ENCODE measurements at regions not wholly inside any gene's neighbourhood (a gene's known extent, or its start where the extent isn't known, plus 50 kb on each side); places are given as distances from the start of the nearest gene placed in this dataset.

DNA sequence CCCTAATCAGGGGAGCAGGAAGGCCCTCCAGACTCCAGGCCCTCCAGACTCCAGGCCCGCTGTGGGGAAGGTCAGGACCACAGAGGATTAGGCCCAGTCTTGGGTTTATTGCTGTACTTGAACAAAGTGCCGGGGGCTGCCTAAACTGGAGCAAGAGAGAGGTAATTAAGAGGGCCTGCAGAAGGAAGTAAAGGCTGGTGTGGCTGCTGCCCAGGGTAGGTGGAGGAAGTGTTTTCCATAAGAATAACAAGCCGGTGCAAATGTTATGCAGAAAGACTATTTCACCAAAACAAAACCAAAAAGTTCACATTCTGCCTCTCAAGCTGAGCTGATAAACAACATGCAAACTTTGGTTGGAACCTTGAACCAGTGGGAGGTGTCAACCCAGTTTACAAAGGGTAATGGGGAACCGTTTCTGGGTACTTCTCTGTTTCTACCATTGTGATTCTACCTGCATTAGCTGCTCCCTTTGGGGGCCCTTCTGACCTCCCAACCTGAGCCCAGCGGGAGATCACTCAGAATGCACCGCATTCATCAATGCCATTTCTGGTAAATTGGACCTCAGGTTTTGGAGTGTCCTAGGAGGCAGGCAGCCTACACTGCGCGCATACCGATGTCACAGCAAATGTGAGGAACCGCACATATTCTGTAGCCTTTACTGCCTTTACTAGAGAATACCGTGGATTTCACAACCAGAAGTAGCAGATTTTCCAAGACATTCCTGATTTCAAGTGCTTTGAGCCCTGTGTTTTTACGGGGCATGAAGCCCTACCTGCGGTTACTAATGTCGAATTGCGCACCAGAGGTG, 59.7 kb upstream of the BCOR start:
- no peak for DNase-seq

DNA sequence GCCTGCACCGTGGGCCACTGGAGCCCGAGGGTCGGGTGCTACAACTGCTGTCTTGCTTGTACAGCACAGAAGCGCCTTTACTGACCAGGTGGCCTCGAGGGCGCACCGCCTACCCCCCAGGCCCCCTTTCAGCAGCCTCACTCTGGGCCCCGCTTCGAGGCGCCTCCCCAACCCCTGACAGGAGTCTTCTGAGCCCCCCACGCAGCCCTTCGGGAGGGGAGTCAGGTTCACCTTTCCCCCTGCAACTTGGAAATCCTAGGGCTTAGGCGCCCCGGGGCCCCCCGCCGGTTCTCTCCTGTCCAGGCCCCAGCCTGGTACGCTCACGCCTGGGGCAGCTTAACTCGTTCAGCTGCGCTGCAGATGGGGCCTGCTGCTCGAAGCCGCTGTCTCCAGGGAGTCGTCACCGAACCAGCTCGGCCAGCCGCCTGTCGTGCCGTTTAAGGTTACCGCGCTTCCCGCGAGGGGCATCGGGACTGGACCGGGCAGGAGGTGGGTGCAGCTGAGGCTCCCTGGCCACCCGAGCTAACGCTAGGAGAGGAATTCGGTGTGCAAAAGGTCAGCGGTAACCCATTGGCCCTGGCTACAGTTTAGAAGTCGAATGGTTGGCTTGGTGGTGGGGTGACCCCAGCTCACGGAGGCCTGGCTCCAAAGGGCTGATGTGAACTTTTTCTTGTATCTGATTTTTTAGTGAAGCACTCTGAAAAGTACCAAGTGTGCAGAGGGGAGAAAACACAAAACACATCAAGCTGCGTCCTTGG, 58.9 kb upstream of the BCOR start:
- no peak for DNase-seq

DNA sequence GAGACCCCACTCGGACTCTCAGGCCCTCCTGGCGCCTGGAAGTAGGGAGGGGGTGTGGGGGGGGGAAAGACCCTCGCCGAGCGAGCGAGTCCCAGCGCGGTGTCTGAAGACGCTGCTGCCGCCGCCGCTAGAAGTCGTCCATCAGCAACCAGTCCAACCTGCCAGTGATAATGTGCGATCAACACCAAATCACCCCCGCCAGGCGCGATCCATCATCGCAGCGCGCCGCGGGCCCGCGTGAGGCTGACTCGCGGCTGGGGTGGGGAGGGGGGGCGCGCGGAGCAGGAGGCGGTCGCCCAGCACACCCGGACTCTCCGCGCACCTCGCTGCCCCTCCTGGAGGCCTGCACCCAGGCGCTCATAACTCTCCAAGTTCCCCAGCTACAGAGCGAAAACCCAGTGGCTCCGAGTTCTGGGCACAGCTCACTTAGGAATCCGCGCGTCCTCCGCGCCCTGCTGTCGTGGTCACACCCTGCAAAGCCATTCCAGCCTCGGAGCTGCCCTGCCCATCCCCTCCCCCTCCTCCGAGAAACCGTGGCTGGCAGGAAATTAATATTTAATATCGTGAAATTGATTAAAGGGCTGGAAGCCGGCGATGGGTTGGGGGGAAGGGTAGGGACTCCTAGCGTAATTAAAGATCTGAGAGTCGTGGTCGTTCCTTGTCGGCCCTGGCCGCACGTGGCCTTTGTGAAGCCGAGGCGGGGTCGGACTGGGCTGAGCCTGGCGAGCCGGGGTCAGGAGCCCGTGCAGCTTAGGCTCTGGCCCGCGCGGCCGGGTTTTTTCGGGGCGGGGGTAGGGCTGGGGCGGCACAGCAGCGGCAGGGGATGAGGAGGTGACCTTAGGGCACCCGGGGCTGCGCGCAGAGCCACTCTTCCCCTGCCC, 58.1 kb upstream of the BCOR start:
- no peak for DNase-seq

- no peak for DNase-seq
Observed at GRCh38 chrX:40154853-40155588, 57.3 kb upstream of the BCOR start.

GRCh38 chrX:40154250-40154852, 56.6 kb upstream of the BCOR start:
- no peak for DNase-seq

DNA sequence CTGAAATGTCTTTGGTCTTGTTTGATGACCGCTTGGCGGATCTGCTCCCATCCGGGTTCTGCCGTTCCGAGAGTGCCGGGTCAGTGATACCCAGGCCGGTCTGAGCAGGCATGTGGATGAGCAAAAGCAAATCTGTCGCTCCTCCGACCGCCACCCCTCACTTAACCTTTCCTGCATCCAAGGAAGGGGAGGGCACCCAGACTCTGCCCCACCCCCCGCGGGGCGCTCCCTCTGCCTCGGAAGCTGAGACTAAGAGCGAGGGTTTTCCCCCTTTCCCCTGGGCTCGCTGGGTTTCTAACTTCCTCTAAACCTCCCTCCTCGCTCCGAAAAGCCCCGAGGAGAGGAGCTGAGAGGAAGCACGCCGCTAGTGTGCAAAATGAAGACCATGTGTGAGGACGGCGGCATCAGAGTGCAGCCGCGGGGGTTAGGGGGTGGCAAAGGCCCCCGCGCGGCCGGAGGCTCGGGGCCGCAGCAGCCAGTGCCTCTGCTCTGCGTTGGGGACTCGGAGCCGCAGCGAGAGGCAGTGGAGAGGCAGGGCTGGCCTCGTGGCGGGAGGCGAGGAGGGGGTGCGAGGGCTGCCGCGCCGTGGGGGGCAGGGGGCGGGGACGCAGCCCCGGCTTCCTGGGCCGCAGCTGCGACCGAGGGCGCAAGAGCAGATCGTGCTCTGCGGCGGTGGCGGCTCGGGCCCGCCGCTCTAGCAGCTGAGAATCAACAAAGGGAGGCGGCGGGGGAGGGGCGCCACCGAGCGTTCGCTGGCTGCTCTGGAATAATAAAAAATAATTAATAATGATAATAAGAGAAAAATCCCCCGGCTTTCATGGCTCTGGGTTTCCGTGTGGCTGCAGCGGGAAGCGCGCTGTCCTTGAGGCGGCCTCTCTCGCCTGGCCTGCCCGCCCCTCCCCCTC, 55.8 kb upstream of the BCOR start:
- no peak for DNase-seq

- DNase-seq: no peak
Observed at GRCh38 chrX:40152741-40153344, 55.1 kb upstream of the BCOR start.

GRCh38 chrX:40152173-40152711, 54.5 kb upstream of the BCOR start:
- DNase-seq: no peak

DNA sequence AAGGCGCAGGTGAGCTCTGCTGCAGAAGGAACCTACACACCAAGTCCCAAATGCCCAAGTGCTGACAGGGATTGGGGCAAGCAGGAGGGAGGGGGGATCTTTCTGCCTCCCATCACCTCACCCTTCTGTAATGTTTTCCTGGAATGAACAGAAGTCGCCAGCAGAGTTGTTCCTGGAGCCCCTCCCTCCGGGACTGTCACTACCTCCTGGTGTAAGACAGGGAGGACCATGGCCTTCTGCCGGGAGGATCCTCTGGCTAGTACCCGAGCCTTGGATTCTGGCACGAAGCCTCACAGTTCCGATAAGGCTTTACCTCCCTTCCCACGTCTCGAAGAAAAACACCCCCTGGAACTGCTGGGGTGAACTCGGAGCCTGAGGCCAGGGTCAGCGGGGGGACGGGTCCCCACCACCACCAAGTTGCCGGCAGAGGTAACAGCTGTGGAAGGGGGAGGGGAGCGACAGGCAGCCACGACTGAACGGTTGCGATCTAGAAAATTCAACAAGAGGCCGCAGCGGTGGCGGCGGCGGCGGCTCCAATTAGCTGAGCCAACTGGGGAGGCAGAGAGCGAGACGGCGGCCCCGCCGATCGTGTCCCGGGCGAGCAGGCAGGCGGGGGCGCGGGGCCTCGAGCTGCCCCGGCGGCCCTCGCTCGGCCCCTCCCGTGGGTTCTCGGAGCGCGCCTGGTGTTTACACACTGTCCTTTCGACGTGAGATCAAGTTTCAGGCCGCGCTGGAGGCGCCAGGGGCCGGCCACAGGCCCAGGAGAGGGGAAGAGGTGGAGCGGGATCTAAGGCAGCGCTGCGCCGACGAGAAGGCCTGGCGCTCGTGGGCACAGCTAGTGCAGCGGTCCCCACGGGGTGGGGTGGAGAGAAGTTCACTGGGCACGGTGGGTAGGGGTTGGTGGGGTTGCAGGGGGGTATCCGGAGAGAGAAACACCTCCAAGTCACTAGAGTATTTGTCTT, 53.7 kb upstream of the BCOR start:
- no peak for DNase-seq

- no peak for DNase-seq
Observed at GRCh38 chrX:40150503-40150902, 52.7 kb upstream of the BCOR start.

DNA sequence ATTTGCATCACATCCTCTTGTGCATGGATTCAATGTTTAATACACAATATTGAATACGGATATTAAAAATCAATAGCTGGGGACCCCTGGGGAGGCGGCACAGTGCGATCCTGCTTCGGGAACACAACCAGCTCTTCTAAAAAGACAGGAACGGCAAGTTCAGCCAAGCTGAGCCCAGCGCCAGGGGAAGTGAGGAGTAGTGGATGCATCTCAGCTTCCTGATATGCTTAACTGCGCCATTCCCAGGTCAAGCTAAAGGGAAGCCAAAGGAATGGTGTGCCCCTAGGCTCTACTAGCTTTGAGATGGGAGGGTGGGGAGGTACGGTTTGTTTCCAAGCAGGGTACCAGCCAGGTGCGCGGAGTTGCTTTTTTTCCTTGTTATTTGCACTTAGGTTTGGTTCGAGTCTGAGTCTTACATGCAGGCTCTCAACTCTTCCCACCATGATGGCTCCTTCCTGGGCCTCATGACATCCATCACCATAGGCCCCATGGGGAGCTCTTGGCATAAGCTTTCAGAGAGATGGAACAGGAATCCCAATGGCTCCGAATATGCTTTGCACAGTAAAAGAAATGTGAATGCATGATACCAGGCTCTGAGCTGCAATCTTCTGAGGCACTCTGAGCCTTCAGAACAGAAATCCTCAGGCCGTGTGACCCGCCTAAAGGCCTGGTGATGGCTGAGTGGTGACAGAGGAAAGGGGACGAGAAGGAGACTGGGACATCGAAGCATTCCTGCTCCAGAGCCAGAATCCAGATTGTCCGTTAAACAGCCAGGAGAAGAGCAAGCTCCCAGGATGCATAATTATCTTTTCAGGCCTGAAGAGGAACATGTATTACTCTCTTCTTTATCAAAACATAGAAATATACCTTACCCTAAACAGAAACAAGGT, 51.8 kb upstream of the BCOR start:
- DNase-seq: no peak

GRCh38 chrX:40148385-40149285, 50.9 kb upstream of the BCOR start:
- no peak for DNase-seq

GRCh38 chrX:40147971-40148370, 50.2 kb upstream of the BCOR start:
- DNase-seq: no peak
